ENCODE measurements at regions not wholly inside any gene's neighbourhood (a gene's known extent, or its start where the extent isn't known, plus 50 kb on each side); places are given as distances from the start of the nearest gene placed in this dataset.

DNA sequence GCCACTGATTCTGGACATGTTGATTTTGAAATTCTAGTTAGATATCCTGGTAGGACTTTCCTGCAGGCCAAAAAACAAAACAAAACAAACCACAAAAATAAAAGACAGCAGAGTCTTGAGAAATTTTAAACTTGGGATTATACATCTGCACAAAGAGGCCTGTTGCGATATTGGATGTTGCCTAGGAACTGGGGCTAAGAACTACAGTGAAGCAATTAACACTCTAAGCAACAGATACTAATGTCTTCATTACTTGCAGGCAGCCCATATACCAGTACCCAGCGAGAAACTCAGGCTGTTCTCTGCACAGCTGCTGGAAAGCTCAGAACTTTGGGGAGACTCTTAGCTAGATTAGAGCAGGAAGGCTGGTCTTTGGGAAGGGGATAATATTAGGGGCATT, 69.1 kb upstream of the SCOC start:
- Histone ChIP-seq H3K4me1 (ENCODE audit: low read depth, poor library complexity, severe bottlenecking) (no peaks in the 10 kb centered on the region), H3K79me2 (ENCODE audit: insufficient read depth, low read depth) (no peaks in the 10 kb centered on the region), H3K4me3 (IDR thresholded peaks at IDR 0.05; ENCODE audit: insufficient read depth, low read depth, low read length) (no peak overlapping the region), H4K20me1 (ENCODE audit: insufficient read depth) (no peaks in the 10 kb centered on the region), H2AFZ (ENCODE audit: low read depth) (no peak overlapping the region), H3K27me3 (ENCODE audit: insufficient read depth, low read depth) (no peaks in the 10 kb centered on the region), H3K36me3 (ENCODE audit: insufficient read depth) (no peaks in the 10 kb centered on the region), H3K9ac (no peak overlapping the region), H3K4me2 (no peak overlapping the region), H3K27ac (no peak overlapping the region)
- TF ChIP-seq, protein P1, sequence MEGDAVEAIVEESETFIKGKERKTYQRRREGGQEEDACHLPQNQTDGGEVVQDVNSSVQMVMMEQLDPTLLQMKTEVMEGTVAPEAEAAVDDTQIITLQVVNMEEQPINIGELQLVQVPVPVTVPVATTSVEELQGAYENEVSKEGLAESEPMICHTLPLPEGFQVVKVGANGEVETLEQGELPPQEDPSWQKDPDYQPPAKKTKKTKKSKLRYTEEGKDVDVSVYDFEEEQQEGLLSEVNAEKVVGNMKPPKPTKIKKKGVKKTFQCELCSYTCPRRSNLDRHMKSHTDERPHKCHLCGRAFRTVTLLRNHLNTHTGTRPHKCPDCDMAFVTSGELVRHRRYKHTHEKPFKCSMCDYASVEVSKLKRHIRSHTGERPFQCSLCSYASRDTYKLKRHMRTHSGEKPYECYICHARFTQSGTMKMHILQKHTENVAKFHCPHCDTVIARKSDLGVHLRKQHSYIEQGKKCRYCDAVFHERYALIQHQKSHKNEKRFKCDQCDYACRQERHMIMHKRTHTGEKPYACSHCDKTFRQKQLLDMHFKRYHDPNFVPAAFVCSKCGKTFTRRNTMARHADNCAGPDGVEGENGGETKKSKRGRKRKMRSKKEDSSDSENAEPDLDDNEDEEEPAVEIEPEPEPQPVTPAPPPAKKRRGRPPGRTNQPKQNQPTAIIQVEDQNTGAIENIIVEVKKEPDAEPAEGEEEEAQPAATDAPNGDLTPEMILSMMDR (conservative IDR thresholded peaks at IDR 0.05; ENCODE audit: low read depth, low read length), result no peak

DNA sequence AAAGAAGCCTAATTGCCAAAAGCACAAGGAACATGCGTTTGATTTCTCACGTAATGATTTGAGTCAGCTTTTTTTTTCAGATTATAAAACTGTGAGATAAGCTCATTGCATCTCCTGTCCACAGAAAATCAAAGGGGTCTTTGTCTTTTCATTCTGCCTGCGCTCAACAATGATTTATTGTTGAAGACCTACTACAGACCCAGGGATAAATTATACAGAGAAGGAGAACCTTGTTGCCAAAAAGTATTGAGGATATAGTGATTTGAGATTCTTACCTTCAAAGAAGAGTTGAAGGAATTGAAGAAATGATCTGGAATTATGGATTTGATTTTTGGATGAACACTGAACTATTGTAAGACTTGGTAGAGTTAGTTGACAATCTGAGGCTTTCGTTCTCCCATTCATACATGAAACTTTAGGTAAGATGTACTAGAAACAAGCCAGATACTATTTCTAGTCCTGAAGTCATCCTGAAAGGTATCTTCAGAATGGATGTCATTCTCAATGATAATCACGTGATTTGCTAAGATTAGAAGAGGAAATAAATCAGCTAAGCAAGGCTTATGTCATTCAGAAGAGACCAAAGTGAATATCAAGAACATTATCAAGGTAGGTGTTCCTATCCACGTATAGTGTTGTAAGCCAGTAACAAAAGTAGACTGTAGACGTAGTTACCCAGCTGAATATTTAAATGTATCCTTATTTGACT, 71.1 kb upstream of the SCOC start:
- no peaks in the 10 kb centered on the region for H3K4me1 ChIP-seq (ENCODE audit: low read depth, poor library complexity, severe bottlenecking)
- no peaks in the 10 kb centered on the region for H4K20me1 ChIP-seq (ENCODE audit: insufficient read depth)
- no peaks in the 10 kb centered on the region for H3K79me2 ChIP-seq (ENCODE audit: insufficient read depth, low read depth)
- H2AFZ ChIP-seq (ENCODE audit: low read depth), result no peak overlapping the region
- H3K36me3 ChIP-seq (ENCODE audit: insufficient read depth), result no peaks in the 10 kb centered on the region
- TF ChIP-seq, protein P1 (conservative IDR thresholded peaks at IDR 0.05; ENCODE audit: low read depth, low read length), result no peak
- H3K4me2 ChIP-seq, result no peak overlapping the region
- H3K27me3 ChIP-seq (ENCODE audit: insufficient read depth, low read depth), result no peaks in the 10 kb centered on the region
- H3K4me3 ChIP-seq (IDR thresholded peaks at IDR 0.05; ENCODE audit: insufficient read depth, low read depth, low read length), result no peak overlapping the region
- no peak overlapping the region for H3K27ac ChIP-seq
- H3K9ac ChIP-seq, result no peak overlapping the region

DNA sequence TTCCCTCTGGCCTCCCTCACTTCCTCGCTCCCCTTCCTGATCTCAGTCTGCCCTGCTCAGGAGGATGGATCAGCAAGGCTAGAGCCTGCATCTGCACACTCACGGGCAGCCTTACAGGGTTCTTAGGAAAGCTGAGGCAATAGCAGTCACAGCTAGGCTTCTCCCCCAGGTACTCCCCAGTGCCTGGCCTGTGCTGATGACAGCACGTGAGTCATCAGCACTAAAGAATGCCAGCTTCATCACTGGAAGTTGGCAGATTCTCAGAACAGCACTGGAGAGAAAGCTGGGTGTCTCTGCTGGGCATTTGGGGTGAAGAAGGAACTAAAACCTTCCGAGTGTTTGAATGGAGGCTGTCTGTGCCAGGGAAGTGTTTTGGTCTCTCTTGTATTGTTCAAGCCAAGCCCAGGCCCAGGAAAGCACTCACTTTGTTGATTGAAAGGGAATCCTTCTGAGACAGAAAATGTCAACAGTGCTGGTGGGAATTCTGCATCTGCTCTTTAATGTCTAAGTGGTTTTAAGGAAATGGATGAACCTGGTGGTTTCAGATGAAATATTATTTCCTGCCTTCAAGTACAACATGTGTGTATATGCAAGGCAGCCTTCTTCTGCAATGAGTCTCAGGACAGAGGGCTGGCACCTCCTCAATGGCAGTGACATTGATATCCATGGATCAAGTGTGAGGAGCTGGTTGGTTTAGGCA, 73.0 kb upstream of the SCOC start:
- no peak overlapping the region for H3K27ac ChIP-seq
- H2AFZ ChIP-seq (ENCODE audit: low read depth), result no peak overlapping the region

DNA sequence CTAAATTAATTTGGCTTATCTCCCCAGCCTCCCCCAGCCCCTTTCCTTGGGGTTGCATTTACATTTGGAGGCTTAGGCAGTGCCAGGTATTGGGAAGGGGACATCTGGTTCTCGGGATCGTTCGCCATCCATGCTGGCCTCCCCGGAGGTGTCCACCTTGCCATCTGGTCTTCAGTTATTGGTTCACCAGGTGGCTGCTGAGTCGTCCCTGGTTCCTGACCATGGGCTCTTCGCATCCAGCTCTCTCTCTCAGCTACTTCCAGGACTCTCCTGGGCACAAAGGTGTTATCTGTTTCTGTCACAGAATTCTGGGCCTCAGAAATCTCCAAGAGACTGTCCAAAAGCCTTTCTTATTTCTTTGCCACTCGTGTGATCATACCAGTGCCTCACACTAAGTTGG, 75.4 kb upstream of the SCOC start:
- Histone ChIP-seq H3K79me2 (ENCODE audit: insufficient read depth, low read depth) (no peaks in the 10 kb centered on the region), H3K27ac (no peak overlapping the region), H3K9ac (no peak overlapping the region), H3K4me3 (IDR thresholded peaks at IDR 0.05; ENCODE audit: insufficient read depth, low read depth, low read length) (no peak overlapping the region), H3K4me2 (no peak overlapping the region), H2AFZ (ENCODE audit: low read depth) (no peak overlapping the region), H3K4me1 (ENCODE audit: low read depth, poor library complexity, severe bottlenecking) (no peaks in the 10 kb centered on the region), H3K36me3 (ENCODE audit: insufficient read depth) (no peaks in the 10 kb centered on the region), H4K20me1 (ENCODE audit: insufficient read depth) (no peaks in the 10 kb centered on the region), H3K27me3 (ENCODE audit: insufficient read depth, low read depth) (no peaks in the 10 kb centered on the region)
- TF ChIP-seq, protein P1 (conservative IDR thresholded peaks at IDR 0.05; ENCODE audit: low read depth, low read length), result no peak

More for the DNA sequence above, 73.0 kb upstream of the SCOC start:
- Histone ChIP-seq H3K4me1 (ENCODE audit: low read depth, poor library complexity, severe bottlenecking) (no peaks in the 10 kb centered on the region), H3K36me3 (ENCODE audit: insufficient read depth) (no peaks in the 10 kb centered on the region), H4K20me1 (ENCODE audit: insufficient read depth) (no peaks in the 10 kb centered on the region), H3K9ac (no peak overlapping the region), H3K27me3 (ENCODE audit: insufficient read depth, low read depth) (no peaks in the 10 kb centered on the region), H3K79me2 (ENCODE audit: insufficient read depth, low read depth) (no peaks in the 10 kb centered on the region), H3K4me3 (IDR thresholded peaks at IDR 0.05; ENCODE audit: insufficient read depth, low read depth, low read length) (no peak overlapping the region), H3K4me2 (no peak overlapping the region)
- TF ChIP-seq, protein P1 (conservative IDR thresholded peaks at IDR 0.05; ENCODE audit: low read depth, low read length), result no peak

Measured in KMS-11 (cell line).